ENCODE measurements at regions not wholly inside any gene's neighbourhood (a gene's known extent, or its start where the extent isn't known, plus 50 kb on each side); places are given as distances from the start of the nearest gene placed in this dataset.

DNA sequence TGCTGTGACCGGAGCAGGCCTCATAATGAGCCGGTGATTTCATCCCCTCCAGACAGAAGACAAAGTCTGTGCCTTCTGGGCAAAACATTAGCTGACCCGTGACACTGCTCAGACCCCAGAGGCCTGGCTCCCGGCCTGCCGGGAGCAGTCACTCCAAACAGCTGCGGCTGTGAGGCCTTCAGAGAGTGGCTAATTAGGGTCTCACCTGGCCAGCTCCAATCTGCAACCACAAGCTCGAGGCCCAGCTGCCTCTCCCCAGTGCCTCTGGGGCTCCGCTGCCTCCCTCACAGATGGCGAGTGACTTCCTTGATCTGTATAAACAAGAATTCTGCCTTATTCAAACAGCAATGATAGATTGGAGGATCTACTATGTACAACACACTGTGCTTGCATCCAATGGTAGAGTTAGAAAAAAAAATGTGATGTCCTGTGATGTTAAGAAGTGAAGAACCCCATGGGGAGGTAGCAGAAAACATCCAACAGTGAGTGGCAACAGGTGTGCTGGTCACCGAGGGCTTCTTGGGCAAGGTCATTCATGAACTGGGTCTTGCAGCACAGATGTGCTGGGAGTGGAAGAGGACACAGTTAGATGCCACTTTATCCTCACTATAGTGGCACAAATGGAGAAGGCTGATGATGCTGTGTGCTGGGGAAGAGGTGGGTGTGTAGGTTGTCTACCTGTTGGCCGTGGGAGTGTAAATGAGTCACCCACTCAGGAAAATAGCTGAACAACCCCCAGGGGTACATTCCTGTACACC, 98.2 kb upstream of the ASAP2 start:
- WGBS, 2 experiments (ENCODE audit: extremely low coverage in 1 of 2, insufficient coverage in 1 of 2, insufficient read length in 1 of 2, insufficient replicate concordance in 2 of 2, low coverage in 1 of 2, low lambda C conversion rate in 2 of 2, missing lambda C conversion rate in 1 of 2), result 89% methylated on average over 11 of the region's 11 CpGs; no CpG with 5 or more reads in 1 of the 2 experiments
- no peak overlapping the region for H3K9ac ChIP-seq (replicated peaks in 1 of 4; ENCODE audit: extremely low read depth in 1 of 4, low read depth in 3 of 4, low read length in 3 of 4)
- TF ChIP-seq JUND (IDR thresholded peaks at IDR 0.05; ENCODE audit: low read length), result no peak
- TF ChIP-seq ASH2L (IDR thresholded peaks at IDR 0.05; ENCODE audit: low read length), result no peak
- no peak for TF ChIP-seq RAD21 (IDR thresholded peaks at IDR 0.05 in 1 of 2, conservative IDR thresholded peaks at IDR 0.05 in 1 of 2; ENCODE audit: low read depth in 2 of 2, low read length in 2 of 2)
- no peak for TF ChIP-seq CEBPB (IDR thresholded peaks at IDR 0.05; ENCODE audit: low read depth, low read length)
- TF ChIP-seq POLR2AphosphoS5 (IDR thresholded peaks at IDR 0.05; ENCODE audit: low read depth, low read length), result no peak
- TF ChIP-seq RNF2 (IDR thresholded peaks at IDR 0.05; ENCODE audit: borderline replicate concordance, low read depth, low read length, missing control alignments, poor library complexity, severe bottlenecking), result no peak
- TF ChIP-seq TCF12 (IDR thresholded peaks at IDR 0.05; ENCODE audit: low read depth, low read length), result no peak
- TF ChIP-seq JUN (IDR thresholded peaks at IDR 0.05; ENCODE audit: low read depth, low read length), result no peak
- TF ChIP-seq, protein P1, sequence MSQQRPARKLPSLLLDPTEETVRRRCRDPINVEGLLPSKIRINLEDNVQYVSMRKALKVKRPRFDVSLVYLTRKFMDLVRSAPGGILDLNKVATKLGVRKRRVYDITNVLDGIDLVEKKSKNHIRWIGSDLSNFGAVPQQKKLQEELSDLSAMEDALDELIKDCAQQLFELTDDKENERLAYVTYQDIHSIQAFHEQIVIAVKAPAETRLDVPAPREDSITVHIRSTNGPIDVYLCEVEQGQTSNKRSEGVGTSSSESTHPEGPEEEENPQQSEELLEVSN (IDR thresholded peaks at IDR 0.05), result no peak
- TF ChIP-seq TBP (IDR thresholded peaks at IDR 0.05; ENCODE audit: low read depth, low read length), result no peak
- TF ChIP-seq EZH2 (IDR thresholded peaks at IDR 0.05; ENCODE audit: low read depth, low read length, severe bottlenecking), result no peak
- no peak for TF ChIP-seq GABPA (IDR thresholded peaks at IDR 0.05; ENCODE audit: borderline replicate concordance, insufficient read depth, low read length)

More for the DNA sequence above, 98.2 kb upstream of the ASAP2 start:
- no peak overlapping the region for H3K18ac ChIP-seq (ENCODE audit: extremely low read depth, low read length)
- H3K4me3 ChIP-seq (ENCODE audit: extremely low read depth in 1 of 4, insufficient read depth in 2 of 4, low read depth in 3 of 4, low read length in 4 of 4), result no peak overlapping the region
- peak overlapping the region; percentile 31; the same call in 1 of the 2 replicates for H2AK5ac ChIP-seq (ENCODE audit: low read depth, low read length)
- H3K4ac ChIP-seq (replicated peaks; ENCODE audit: insufficient read length, low read depth, low read length), result no peak overlapping the region
- H3K27ac ChIP-seq (ENCODE audit: low read depth, low read length), result no peak overlapping the region
- H2BK5ac ChIP-seq (ENCODE audit: low read depth, low read length), result no peak overlapping the region
- no peaks in the 10 kb centered on the region for H3K79me1 ChIP-seq (ENCODE audit: low read depth, low read length)
- DNase-seq (ENCODE audit: low read depth in 1 of 2, low spot score in 2 of 2) (no peak), FAIRE-seq (no peak)
- no peak overlapping the region for H3K56ac ChIP-seq (replicated peaks; ENCODE audit: insufficient read length, low read depth, low read length)
- H2BK120ac ChIP-seq (replicated peaks; ENCODE audit: low read depth, low read length), result no peak overlapping the region
- H3K23me2 ChIP-seq (ENCODE audit: low read depth, low read length), result no peaks in the 10 kb centered on the region; the same call in 1 of the 2 replicates
- H2BK15ac ChIP-seq (ENCODE audit: low read length), result no peak overlapping the region
- H3K9me3 ChIP-seq (ENCODE audit: insufficient read depth in 2 of 2, low read depth in 1 of 2, low read length in 1 of 2), result no peaks in the 10 kb centered on the region
- peaks cover 0 to 13% (median 6%) of the 10 kb centered on the region in 4 experiments; a peak in 5 of 7 replicates for H3K27me3 ChIP-seq (replicated peaks in 1 of 4; ENCODE audit: control insufficient read depth in 3 of 4, extremely low read depth in 1 of 4, insufficient read depth in 3 of 4, low read length in 3 of 4)
- no peak overlapping the region for H3K23ac ChIP-seq (ENCODE audit: insufficient read length)
- H2AFZ ChIP-seq (ENCODE audit: low read length), result no peak overlapping the region
- H4K8ac ChIP-seq (ENCODE audit: extremely low read depth, insufficient read depth, low read length), result no peak overlapping the region
- ChIA-PET CTCF (ENCODE audit: partially characterized antibody) (interaction anchor here (1.3 to 8.6 kb wide), 3 partner anchors 14 to 235 kb away, joined by 4 to 75 read pairs (median 9); no protein-coding TSS in a partner anchor), POLR2A (ENCODE audit: partially characterized antibody) (no interaction called here)
- no peaks in the 10 kb centered on the region for H3K79me2 ChIP-seq (ENCODE audit: control insufficient read depth in 1 of 2, insufficient read depth in 2 of 2, low read length in 2 of 2)
- H2BK20ac ChIP-seq (ENCODE audit: low read length), result peak overlapping the region; percentile 55; the same call in 1 of the 2 replicates
- no peak overlapping the region for H3K4me2 ChIP-seq (ENCODE audit: insufficient read depth in 1 of 2, low read depth in 2 of 2, low read length in 2 of 2)
- H4K91ac ChIP-seq (replicated peaks; ENCODE audit: insufficient read length, low read length), result no peak overlapping the region
- no peaks in the 10 kb centered on the region for H4K20me1 ChIP-seq (replicated peaks in 1 of 2; ENCODE audit: control insufficient read depth in 1 of 2, insufficient read depth in 2 of 2, low read length in 2 of 2)
- H4K5ac ChIP-seq (ENCODE audit: insufficient read length, low read depth, low read length), result no peak overlapping the region
- H3K4me1 ChIP-seq (replicated peaks in 1 of 4; ENCODE audit: control insufficient read depth in 3 of 4, insufficient read depth in 4 of 4, low read length in 3 of 4), result peaks cover 0 to 11% (median 7%) of the 10 kb centered on the region in 4 experiments; a peak in 4 of 7 replicates
- H3K36me3 ChIP-seq (ENCODE audit: control insufficient read depth in 2 of 4, insufficient read depth in 4 of 4, low read length in 3 of 4), result no peaks in the 10 kb centered on the region
- H2BK12ac ChIP-seq (ENCODE audit: low read depth, low read length), result peak overlapping the region; percentile 39; the same call in 1 of the 2 replicates
- no peak overlapping the region for H3K14ac ChIP-seq (ENCODE audit: insufficient read length)

All from H1 (cell line).